ENCODE measurements at regions not wholly inside any gene's neighbourhood (a gene's known extent, or its start where the extent isn't known, plus 50 kb on each side); places are given as distances from the start of the nearest gene placed in this dataset.

DNA sequence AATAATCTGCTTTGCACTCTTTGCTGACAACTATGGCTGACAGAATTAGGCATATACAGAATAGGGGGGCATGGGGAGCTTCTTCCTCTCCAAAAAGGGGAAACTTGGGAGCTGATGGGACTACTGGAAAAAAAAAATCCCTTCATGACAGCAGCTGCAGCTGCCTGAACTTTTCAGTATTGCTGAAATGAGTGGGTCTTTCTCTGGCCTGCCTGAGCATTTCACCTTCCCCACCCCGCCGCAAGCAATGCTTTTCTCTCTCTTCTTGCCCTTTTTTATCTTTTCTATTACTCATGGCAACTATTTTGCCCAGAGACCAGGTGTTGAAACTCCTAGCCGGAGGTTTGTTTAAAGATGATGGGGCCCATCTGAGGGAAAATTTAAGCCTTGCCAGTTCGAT is 244.9 kb downstream of the SEMA3D start:
- TF ChIP-seq POLR2A (IDR thresholded peaks at IDR 0.05; ENCODE audit: low read length): no peak
- no peak for TF ChIP-seq GATA1 (IDR thresholded peaks at IDR 0.05; ENCODE audit: low read depth, low read length)
